ENCODE measurements at regions not wholly inside any gene's neighbourhood (a gene's known extent, or its start where the extent isn't known, plus 50 kb on each side); places are given as distances from the start of the nearest gene placed in this dataset.

DNA sequence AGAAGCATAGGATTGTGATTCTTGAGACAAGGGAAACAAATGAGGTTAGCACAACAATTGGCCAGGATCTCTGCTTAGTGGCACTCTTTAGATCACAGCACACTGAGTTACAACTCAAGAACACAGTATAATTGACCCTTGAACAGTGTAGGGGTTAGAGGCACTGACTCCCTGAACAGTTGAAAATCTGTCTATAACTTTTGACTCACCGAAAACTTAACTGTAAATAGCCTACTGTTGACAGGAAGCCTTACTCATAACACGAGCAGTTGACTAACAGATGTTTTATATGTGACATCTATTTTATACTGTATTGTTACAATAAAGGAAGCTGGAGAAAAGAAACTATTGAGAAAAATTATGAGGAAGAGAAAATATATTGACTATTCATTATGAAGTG, 296.1 kb downstream of the RERGL start (continued):
- TF ChIP-seq, protein P1, sequence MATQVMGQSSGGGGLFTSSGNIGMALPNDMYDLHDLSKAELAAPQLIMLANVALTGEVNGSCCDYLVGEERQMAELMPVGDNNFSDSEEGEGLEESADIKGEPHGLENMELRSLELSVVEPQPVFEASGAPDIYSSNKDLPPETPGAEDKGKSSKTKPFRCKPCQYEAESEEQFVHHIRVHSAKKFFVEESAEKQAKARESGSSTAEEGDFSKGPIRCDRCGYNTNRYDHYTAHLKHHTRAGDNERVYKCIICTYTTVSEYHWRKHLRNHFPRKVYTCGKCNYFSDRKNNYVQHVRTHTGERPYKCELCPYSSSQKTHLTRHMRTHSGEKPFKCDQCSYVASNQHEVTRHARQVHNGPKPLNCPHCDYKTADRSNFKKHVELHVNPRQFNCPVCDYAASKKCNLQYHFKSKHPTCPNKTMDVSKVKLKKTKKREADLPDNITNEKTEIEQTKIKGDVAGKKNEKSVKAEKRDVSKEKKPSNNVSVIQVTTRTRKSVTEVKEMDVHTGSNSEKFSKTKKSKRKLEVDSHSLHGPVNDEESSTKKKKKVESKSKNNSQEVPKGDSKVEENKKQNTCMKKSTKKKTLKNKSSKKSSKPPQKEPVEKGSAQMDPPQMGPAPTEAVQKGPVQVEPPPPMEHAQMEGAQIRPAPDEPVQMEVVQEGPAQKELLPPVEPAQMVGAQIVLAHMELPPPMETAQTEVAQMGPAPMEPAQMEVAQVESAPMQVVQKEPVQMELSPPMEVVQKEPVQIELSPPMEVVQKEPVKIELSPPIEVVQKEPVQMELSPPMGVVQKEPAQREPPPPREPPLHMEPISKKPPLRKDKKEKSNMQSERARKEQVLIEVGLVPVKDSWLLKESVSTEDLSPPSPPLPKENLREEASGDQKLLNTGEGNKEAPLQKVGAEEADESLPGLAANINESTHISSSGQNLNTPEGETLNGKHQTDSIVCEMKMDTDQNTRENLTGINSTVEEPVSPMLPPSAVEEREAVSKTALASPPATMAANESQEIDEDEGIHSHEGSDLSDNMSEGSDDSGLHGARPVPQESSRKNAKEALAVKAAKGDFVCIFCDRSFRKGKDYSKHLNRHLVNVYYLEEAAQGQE (IDR thresholded peaks at IDR 0.05; ENCODE audit: borderline replicate concordance) = no peak
- TF ChIP-seq, protein P1 (CRISPR knock-in tag; IDR thresholded peaks at IDR 0.05; ENCODE audit: low read depth) = no peak
- TF ChIP-seq GATAD2B (IDR thresholded peaks at IDR 0.05; ENCODE audit: borderline replicate concordance) (no peak), NR1H2 (CRISPR knock-in tag; IDR thresholded peaks at IDR 0.05) (no peak), ZNF584 (CRISPR knock-in tag; IDR thresholded peaks at IDR 0.05; ENCODE audit: low read depth) (no peak), CBFA2T2 (conservative IDR thresholded peaks at IDR 0.05) (no peak), TOE1 (IDR thresholded peaks at IDR 0.05; ENCODE audit: borderline replicate concordance) (no peak), TOE1 (CRISPR knock-in tag; IDR thresholded peaks at IDR 0.05; ENCODE audit: borderline replicate concordance, low read depth) (no peak), ZSCAN32 (CRISPR knock-in tag; IDR thresholded peaks at IDR 0.05) (no peak), ZC3H8 (IDR thresholded peaks at IDR 0.05) (no peak), NFE2 (IDR thresholded peaks at IDR 0.05; ENCODE audit: low read depth) (no peak), EZH2 (IDR thresholded peaks at IDR 0.05; ENCODE audit: borderline replicate concordance, low read depth, low read length) (no peak)
- TF ChIP-seq, protein P2, sequence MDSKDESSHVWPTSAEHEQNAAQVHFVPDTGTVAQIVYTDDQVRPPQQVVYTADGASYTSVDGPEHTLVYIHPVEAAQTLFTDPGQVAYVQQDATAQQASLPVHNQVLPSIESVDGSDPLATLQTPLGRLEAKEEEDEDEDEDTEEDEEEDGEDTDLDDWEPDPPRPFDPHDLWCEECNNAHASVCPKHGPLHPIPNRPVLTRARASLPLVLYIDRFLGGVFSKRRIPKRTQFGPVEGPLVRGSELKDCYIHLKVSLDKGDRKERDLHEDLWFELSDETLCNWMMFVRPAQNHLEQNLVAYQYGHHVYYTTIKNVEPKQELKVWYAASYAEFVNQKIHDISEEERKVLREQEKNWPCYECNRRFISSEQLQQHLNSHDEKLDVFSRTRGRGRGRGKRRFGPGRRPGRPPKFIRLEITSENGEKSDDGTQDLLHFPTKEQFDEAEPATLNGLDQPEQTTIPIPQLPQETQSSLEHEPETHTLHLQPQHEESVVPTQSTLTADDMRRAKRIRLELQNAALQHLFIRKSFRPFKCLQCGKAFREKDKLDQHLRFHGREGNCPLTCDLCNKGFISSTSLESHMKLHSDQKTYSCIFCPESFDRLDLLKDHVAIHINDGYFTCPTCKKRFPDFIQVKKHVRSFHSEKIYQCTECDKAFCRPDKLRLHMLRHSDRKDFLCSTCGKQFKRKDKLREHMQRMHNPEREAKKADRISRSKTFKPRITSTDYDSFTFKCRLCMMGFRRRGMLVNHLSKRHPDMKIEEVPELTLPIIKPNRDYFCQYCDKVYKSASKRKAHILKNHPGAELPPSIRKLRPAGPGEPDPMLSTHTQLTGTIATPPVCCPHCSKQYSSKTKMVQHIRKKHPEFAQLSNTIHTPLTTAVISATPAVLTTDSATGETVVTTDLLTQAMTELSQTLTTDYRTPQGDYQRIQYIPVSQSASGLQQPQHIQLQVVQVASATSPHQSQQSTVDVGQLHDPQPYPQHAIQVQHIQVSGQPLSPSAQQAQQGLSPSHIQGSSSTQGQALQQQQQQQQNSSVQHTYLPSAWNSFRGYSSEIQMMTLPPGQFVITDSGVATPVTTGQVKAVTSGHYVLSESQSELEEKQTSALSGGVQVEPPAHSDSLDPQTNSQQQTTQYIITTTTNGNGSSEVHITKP (IDR thresholded peaks at IDR 0.05; ENCODE audit: partially characterized antibody) = no peak
